ENCODE measurements at regions not wholly inside any gene's neighbourhood (a gene's known extent, or its start where the extent isn't known, plus 50 kb on each side); places are given as distances from the start of the nearest gene placed in this dataset.

DNA sequence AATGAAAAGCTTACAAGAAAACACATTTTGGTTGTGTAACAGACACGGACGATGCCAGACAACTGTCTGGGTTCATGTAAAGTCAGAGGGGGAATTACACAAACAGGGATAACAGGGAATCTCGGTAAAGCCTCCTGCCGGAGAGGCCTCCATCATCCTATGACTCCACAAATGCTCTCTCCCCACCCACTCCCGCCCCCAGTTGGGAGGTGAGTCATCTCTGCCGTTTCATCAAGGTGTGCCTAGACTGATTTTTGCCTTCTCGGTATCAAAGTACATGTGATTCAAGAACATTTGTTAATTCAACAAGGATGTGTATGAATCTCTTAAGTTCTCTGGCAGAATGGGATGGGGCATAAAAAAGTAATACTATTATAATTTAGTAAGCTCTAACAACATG, 304.9 kb upstream of the PRDM1 start:
- Mint-ChIP-seq H3K4me1 (peaks cover 2% of the 10 kb centered on the region), H3K4me3 (no peak overlapping the region), H3K36me3 (no peaks in the 10 kb centered on the region), H3K27ac (no peak overlapping the region), H3K27me3 (ENCODE audit: insufficient read depth, low read depth) (no peaks in the 10 kb centered on the region), H3K9me3 (peaks cover 6% of the 10 kb centered on the region)
- TF ChIP-seq, protein P1, sequence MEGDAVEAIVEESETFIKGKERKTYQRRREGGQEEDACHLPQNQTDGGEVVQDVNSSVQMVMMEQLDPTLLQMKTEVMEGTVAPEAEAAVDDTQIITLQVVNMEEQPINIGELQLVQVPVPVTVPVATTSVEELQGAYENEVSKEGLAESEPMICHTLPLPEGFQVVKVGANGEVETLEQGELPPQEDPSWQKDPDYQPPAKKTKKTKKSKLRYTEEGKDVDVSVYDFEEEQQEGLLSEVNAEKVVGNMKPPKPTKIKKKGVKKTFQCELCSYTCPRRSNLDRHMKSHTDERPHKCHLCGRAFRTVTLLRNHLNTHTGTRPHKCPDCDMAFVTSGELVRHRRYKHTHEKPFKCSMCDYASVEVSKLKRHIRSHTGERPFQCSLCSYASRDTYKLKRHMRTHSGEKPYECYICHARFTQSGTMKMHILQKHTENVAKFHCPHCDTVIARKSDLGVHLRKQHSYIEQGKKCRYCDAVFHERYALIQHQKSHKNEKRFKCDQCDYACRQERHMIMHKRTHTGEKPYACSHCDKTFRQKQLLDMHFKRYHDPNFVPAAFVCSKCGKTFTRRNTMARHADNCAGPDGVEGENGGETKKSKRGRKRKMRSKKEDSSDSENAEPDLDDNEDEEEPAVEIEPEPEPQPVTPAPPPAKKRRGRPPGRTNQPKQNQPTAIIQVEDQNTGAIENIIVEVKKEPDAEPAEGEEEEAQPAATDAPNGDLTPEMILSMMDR (IDR thresholded peaks at IDR 0.05) = no peak
- TF ChIP-seq EZH2 (IDR thresholded peaks at IDR 0.05) = no peak
- TF ChIP-seq EZH2phosphoT487 (IDR thresholded peaks at IDR 0.05) = no peak
- no peak overlapping the region for H3K27ac ChIP-seq
- H3K79me2 ChIP-seq (ENCODE audit: low read depth) = no peaks in the 10 kb centered on the region
- H3K36me3 ChIP-seq = no peaks in the 10 kb centered on the region
- H2AFZ ChIP-seq (replicated peaks) = no peak overlapping the region
- H3K4me3 ChIP-seq = no peak overlapping the region
- no peaks in the 10 kb centered on the region for H4K20me1 ChIP-seq (ENCODE audit: low read depth)
- DNase-seq (ENCODE audit: low spot score) = no peak
- H3K9ac ChIP-seq = no peak overlapping the region
- no peak overlapping the region for H3K4me2 ChIP-seq
- H3K9me3 ChIP-seq (ENCODE audit: low read depth) = no peaks in the 10 kb centered on the region
- no peaks in the 10 kb centered on the region for H3K27me3 ChIP-seq
- no peaks in the 10 kb centered on the region for H3F3A ChIP-seq (ENCODE audit: low read depth)
- no peaks in the 10 kb centered on the region for H3K4me1 ChIP-seq

DNA sequence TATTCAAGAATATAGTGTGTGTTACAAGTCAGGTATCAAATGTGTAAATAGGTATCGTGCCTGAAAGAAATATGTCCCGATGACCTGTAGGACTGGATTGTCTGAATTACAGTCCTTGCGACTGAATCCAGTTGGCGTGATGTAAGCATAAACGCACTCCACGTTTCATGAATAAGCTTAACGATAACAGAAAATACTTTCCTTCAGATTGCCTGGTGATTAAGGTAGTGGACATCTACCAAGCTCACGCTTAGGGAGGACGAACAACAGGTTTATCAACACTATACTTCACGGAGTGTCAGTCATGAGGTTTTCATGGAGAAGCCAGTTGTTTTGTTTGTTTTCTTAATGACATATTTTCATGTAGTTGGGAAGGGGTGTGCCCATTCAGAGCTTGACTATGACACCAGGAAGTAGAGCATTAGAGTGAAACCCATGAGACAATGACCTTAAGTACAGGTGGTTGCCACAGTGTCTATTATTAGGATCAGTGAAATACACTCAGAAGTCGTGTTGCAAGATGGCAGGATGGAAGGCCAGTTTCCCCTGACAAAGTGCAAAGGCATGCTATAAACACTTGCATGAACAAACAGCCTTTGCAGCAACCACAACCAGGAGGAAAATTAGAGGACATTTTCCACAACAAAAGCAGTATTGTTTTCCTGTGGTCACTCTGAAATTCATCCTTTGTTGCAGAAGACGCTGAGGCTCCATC, 305.8 kb upstream of the PRDM1 start:
- no peaks in the 10 kb centered on the region for H3K79me2 ChIP-seq (ENCODE audit: low read depth)
- no peaks in the 10 kb centered on the region for H3K36me3 ChIP-seq
- H3K27ac ChIP-seq = no peak overlapping the region
- no peaks in the 10 kb centered on the region for H3K27me3 Mint-ChIP-seq (ENCODE audit: insufficient read depth, low read depth)
- DNase-seq (ENCODE audit: low spot score) = no peak
- H3K4me1 Mint-ChIP-seq = peaks cover 2% of the 10 kb centered on the region
- TF ChIP-seq, protein P1 (IDR thresholded peaks at IDR 0.05) = no peak
- TF ChIP-seq EZH2phosphoT487 (IDR thresholded peaks at IDR 0.05) (no peak), EZH2 (IDR thresholded peaks at IDR 0.05) (no peak)
- peaks cover 8% of the 10 kb centered on the region for H3K9me3 Mint-ChIP-seq
- H3K9me3 ChIP-seq (ENCODE audit: low read depth) = no peaks in the 10 kb centered on the region
- no peaks in the 10 kb centered on the region for H4K20me1 ChIP-seq (ENCODE audit: low read depth)
- no peaks in the 10 kb centered on the region for H3K36me3 Mint-ChIP-seq
- H3K27ac Mint-ChIP-seq = no peak overlapping the region
- no peaks in the 10 kb centered on the region for H3F3A ChIP-seq (ENCODE audit: low read depth)
- H3K4me1 ChIP-seq = no peaks in the 10 kb centered on the region
- no peaks in the 10 kb centered on the region for H3K27me3 ChIP-seq
- no peak overlapping the region for H3K9ac ChIP-seq
- no peak overlapping the region for H3K4me3 Mint-ChIP-seq
- no peak overlapping the region for H3K4me3 ChIP-seq
- H2AFZ ChIP-seq (replicated peaks) = no peak overlapping the region
- no peak overlapping the region for H3K4me2 ChIP-seq

DNA sequence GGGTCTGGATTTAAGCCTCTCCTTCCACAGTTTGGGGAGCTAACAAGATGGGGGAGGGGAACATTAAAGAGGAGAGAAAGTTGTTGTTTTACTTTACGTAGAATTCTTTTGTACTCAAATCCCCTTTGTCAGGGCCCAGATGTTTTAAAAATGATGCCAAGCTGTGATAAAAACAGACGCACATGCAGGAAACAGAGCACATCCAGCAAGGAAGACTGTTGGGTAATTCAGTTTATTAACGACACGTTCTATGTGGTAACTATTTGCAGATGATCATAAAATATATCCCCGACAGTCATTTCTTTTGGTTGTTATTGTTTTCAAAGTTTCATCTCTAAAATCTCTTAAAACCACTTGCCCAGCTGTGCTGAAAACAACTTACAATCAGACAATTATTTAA, 307.0 kb upstream of the PRDM1 start:
- no peaks in the 10 kb centered on the region for H3F3A ChIP-seq (ENCODE audit: low read depth)
- H3K36me3 ChIP-seq = no peaks in the 10 kb centered on the region
- no peaks in the 10 kb centered on the region for H3K4me1 ChIP-seq
- H3K9ac ChIP-seq = no peak overlapping the region
- Mint-ChIP-seq H3K4me1 (no peaks in the 10 kb centered on the region), H3K9me3 (peaks cover 14% of the 10 kb centered on the region), H3K36me3 (no peaks in the 10 kb centered on the region), H3K27ac (no peak overlapping the region), H3K4me3 (no peak overlapping the region), H3K27me3 (ENCODE audit: insufficient read depth, low read depth) (no peaks in the 10 kb centered on the region)
- H3K4me3 ChIP-seq = no peak overlapping the region
- no peak for DNase-seq (ENCODE audit: low spot score)
- TF ChIP-seq EZH2phosphoT487 (IDR thresholded peaks at IDR 0.05) = no peak
- no peak for TF ChIP-seq EZH2 (IDR thresholded peaks at IDR 0.05)
- TF ChIP-seq, protein P1 (IDR thresholded peaks at IDR 0.05) = no peak
- H3K4me2 ChIP-seq = no peak overlapping the region
- no peak overlapping the region for H3K27ac ChIP-seq
- no peak overlapping the region for H2AFZ ChIP-seq (replicated peaks)
- no peaks in the 10 kb centered on the region for H3K9me3 ChIP-seq (ENCODE audit: low read depth)
- H3K79me2 ChIP-seq (ENCODE audit: low read depth) = no peaks in the 10 kb centered on the region
- H4K20me1 ChIP-seq (ENCODE audit: low read depth) = no peaks in the 10 kb centered on the region
- H3K27me3 ChIP-seq = no peaks in the 10 kb centered on the region

Data from neural progenitor cell (in vitro differentiated cells).